IMR-90 (cell line): ENCODE measurements at regions not wholly inside any gene's neighbourhood (a gene's known extent, or its start where the extent isn't known, plus 50 kb on each side); places are given as distances from the start of the nearest gene placed in this dataset.

Source experiments
- ATAC-seq: fragments of 200-7000 bp; cut with Tn5 transposase; 2 replicates; pipeline ENCODE4 v1.9.1; 2020; ENCODE audit warnings: low read depth, mild to moderate bottlenecking, moderate library complexity
- BruUV-seq: library from RNA; stranded (reverse); fragments of 400-500 nt; replicated peaks from 2 replicates; lab custom pipeline; 2021; lab: Mats Ljungman, UMichigan
- CTCF ChIA-PET: fragments of 300-600 bp; formaldehyde crosslinking; extraction: SDS; loops from one replicate; lab custom pipeline; 2021; ENCODE audit warnings: antibody characterized with exemption; lab: Yijun Ruan, JAX
- POLR2A ChIA-PET: fragments of 300-600 bp; sonication (Branson Sonifier 250); formaldehyde crosslinking; loops from one replicate; lab custom pipeline; 2022; ENCODE audit warnings: antibody characterized with exemption; ENCODE audit not compliant: unreplicated experiment; lab: Charles Lee
- DNase-seq: peaks from one replicate; pipeline ENCODE4 v3.0.0; 2013
- H2AFZ ChIP-seq: replicated peaks from 2 replicates; pipeline ENCODE3; 2013; ENCODE audit warnings: low read length, mild to moderate bottlenecking; ENCODE audit not compliant: poor library complexity
- H2AK5ac ChIP-seq: 2 replicates; pipeline ENCODE4 v1.6.1; 2013; ENCODE audit warnings: low read depth, low read length, inconsistent platforms
- H2AK9ac ChIP-seq: replicated peaks from 2 replicates; pipeline ENCODE3; 2013; ENCODE audit warnings: mild to moderate bottlenecking, low read depth, low read length, moderate library complexity; ENCODE audit not compliant: poor library complexity
- H2BK120ac ChIP-seq: 2 replicates; pipeline ENCODE4 v1.6.1; 2013; ENCODE audit warnings: low read depth, low read length, inconsistent platforms
- H2BK15ac ChIP-seq: 3 replicates; pipeline ENCODE4 v1.6.1; 2013; ENCODE audit warnings: low read depth, low read length, inconsistent platforms
- H2BK20ac ChIP-seq: 2 replicates; pipeline ENCODE4 v1.6.1; 2013; ENCODE audit warnings: low read depth, mild to moderate bottlenecking, inconsistent platforms, low read length, moderate library complexity
- H2BK5ac ChIP-seq: 2 replicates; pipeline ENCODE4 v1.6.1; 2013; ENCODE audit warnings: mild to moderate bottlenecking, low read depth, low read length, inconsistent platforms; ENCODE audit not compliant: poor library complexity, severe bottlenecking
- H3K14ac ChIP-seq: replicated peaks from 2 replicates; pipeline ENCODE4 v1.6.1; 2013; ENCODE audit warnings: low read depth, low read length, inconsistent platforms
- H3K18ac ChIP-seq: 2 replicates; pipeline ENCODE4 v1.6.1; 2013; ENCODE audit warnings: low read depth, low read length, control low read depth
- H3K23ac ChIP-seq: 2 replicates; pipeline ENCODE4 v1.6.1; 2013; ENCODE audit warnings: low read depth, low read length, inconsistent platforms
- H3K27ac ChIP-seq: 2 replicates; pipeline ENCODE4 v1.5.1; 2013; ENCODE audit warnings: mild to moderate bottlenecking, control low read depth, low read length; ENCODE audit not compliant: insufficient read depth
- H3K27me3 ChIP-seq: 2 replicates; pipeline ENCODE4 v1.6.1; 2013; ENCODE audit warnings: low read length; ENCODE audit not compliant: control insufficient read depth, insufficient read depth
- H3K36me3 ChIP-seq: 2 replicates; pipeline ENCODE4 v1.6.1; 2013; ENCODE audit warnings: low read length, mixed read lengths; ENCODE audit not compliant: control insufficient read depth, insufficient read depth
- H3K4ac ChIP-seq: 2 replicates; pipeline ENCODE4 v1.6.1; 2013; ENCODE audit warnings: low read depth, low read length, inconsistent platforms
- H3K4me1 ChIP-seq: 2 replicates; pipeline ENCODE4 v1.6.1; 2013; ENCODE audit warnings: low read length, mixed read lengths; ENCODE audit not compliant: control insufficient read depth, insufficient read depth
- H3K4me2 ChIP-seq: 2 replicates; pipeline ENCODE4 v1.6.1; 2013; ENCODE audit warnings: low read depth, mild to moderate bottlenecking, control low read depth, low read length, moderate library complexity
- H3K4me3 ChIP-seq: 2 replicates; pipeline ENCODE4 v1.5.1; 2013; ENCODE audit warnings: low read depth, mild to moderate bottlenecking, control low read depth, low read length, moderate library complexity; ENCODE audit not compliant: insufficient read depth
- H3K56ac ChIP-seq: 2 replicates; pipeline ENCODE4 v1.6.1; 2013; ENCODE audit warnings: low read length, inconsistent platforms; ENCODE audit not compliant: insufficient read depth; ENCODE audit errors: extremely low read depth
- H3K79me1 ChIP-seq, 2 experiments: 2 replicates each; pipeline ENCODE4 v1.6.1; 2013; ENCODE audit warnings: low read length in 2 of 2, inconsistent platforms in 1 of 2, low read depth in 1 of 2
- H3K9ac ChIP-seq: 2 replicates; pipeline ENCODE4 v1.6.1; 2013; ENCODE audit warnings: low read depth, low read length, control low read depth
- H3K9me1 ChIP-seq: 2 replicates; pipeline ENCODE4 v1.6.1; 2013; ENCODE audit warnings: low read length, inconsistent platforms; ENCODE audit not compliant: insufficient read depth
- H3K9me3 ChIP-seq: 2 replicates; pipeline ENCODE4 v1.6.1; 2013; ENCODE audit warnings: low read length; ENCODE audit not compliant: control insufficient read depth, insufficient read depth
- H4K20me1 ChIP-seq: 2 replicates; pipeline ENCODE4 v1.6.1; 2013; ENCODE audit warnings: low read length, inconsistent platforms; ENCODE audit not compliant: insufficient read depth
- H4K5ac ChIP-seq: 2 replicates; pipeline ENCODE4 v1.6.1; 2013; ENCODE audit warnings: mild to moderate bottlenecking, low read depth, low read length, control low read depth
- H4K8ac ChIP-seq, 2 experiments: 2 replicates each; pipeline ENCODE4 v1.6.1; 2013; ENCODE audit warnings: low read depth in 2 of 2, low read length in 2 of 2, control low read depth in 1 of 2, inconsistent platforms in 1 of 2
- H4K91ac ChIP-seq: 2 replicates; pipeline ENCODE4 v1.6.1; 2013; ENCODE audit warnings: low read depth, low read length, inconsistent platforms; ENCODE audit not compliant: insufficient read depth
- BHLHE40 ChIP-seq: fragments of 150-350 bp; IDR thresholded peaks from 2 replicates; pipeline ENCODE4 v1.6.1; 2016; ENCODE audit warnings: mild to moderate bottlenecking, low read depth, low read length
- CEBPB ChIP-seq: IDR thresholded peaks from 2 replicates; pipeline ENCODE4 v1.6.1; 2012; ENCODE audit warnings: low read depth, low read length, improper control_type of control experiment
- CHD1 ChIP-seq: IDR thresholded peaks from 2 replicates; pipeline ENCODE4 v1.6.1; 2012; ENCODE audit warnings: low read depth, low read length, improper control_type of control experiment
- NFE2L2 ChIP-seq: fragments of 150-350 bp; IDR thresholded peaks from 2 replicates; pipeline ENCODE4 v1.6.1; 2016; ENCODE audit warnings: low read depth, mild to moderate bottlenecking, low read length
- RAD21 ChIP-seq: IDR thresholded peaks from 2 replicates; pipeline ENCODE4 v1.6.1; 2012; ENCODE audit warnings: low read length, improper control_type of control experiment
- WGBS, 2 experiments: methylation state at CpG; one replicate each; pipeline versions ENCODE4 v1.1.5 to v1.1.7; 2013; ENCODE audit warnings: missing lambda C conversion rate in 2 of 2; ENCODE audit not compliant: insufficient read length in 1 of 2; ENCODE audit errors: extremely low coverage in 2 of 2; 5-methylcytosine and 5-hydroxymethylcytosine counted together
- dilution Hi-C: fragments of 300-500 bp; cut with HindIII; formaldehyde crosslinking; loops from one replicate; pipeline ENCODE4 v1.14.3; 2018; ENCODE audit warnings: low sequenced_read_pairs; ENCODE audit not compliant: unreplicated experiment
- in situ Hi-C: fragments of 300-500 bp; cut with MboI; formaldehyde crosslinking; loops from 3 replicates; pipeline ENCODE4 v1.14.3; 2019; ENCODE audit warnings: low sequenced_read_pairs, inconsistent platforms, mixed read lengths
- intact Hi-C: fragments of 100-400 bp; cut with micrococcal nuclease; formaldehyde crosslinking; loops from 2 replicates; pipeline ENCODE4 v1.10.0; 2022

DNA sequence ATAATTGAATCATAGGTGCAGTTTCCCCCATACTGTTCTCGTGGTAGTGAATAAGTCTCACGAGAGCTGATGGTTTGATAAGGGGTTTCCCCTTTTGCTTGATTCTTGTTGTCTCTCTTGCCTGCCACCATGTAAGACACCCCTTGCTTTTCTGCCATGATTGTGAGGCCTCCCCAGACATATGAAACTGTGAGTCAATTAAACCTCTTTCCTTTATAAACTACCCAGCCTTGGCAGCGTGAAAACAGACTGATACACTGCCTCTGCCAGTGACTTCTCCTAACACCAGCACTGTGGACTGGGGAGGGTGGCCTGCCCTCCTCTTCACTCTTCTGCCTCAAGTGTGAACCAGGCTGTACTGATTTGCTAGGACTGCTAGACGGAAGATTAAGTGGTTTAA, 108.6 kb downstream of the RAB11FIP2 start:
- Histone ChIP-seq H3K79me1 (no peaks in the 10 kb centered on the region), H2BK15ac (no peak overlapping the region), H3K4me1 (no peaks in the 10 kb centered on the region), H3K18ac (no peak overlapping the region), H2BK20ac (no peak overlapping the region), H4K91ac (no peak overlapping the region), H4K20me1 (no peaks in the 10 kb centered on the region), H2AK5ac (no peak overlapping the region), H3K9ac (no peak overlapping the region), H3K23ac (no peak overlapping the region), H3K14ac (no peak overlapping the region), H3K36me3 (no peaks in the 10 kb centered on the region), H4K5ac (no peak overlapping the region), H3K56ac (no peak overlapping the region), H4K8ac (no peak overlapping the region), H3K4ac (no peak overlapping the region), H3K4me3 (no peak overlapping the region), H2AFZ (no peak overlapping the region), H3K27ac (no peak overlapping the region), H2BK120ac (no peak overlapping the region), H2BK5ac (no peak overlapping the region), H3K9me3 (peaks cover 6% of the 10 kb centered on the region; the same call in 1 of the 2 replicates), H3K4me2 (no peak overlapping the region), H3K9me1 (no peaks in the 10 kb centered on the region), H2AK9ac (no peak overlapping the region), H3K27me3 (no peaks in the 10 kb centered on the region; the same call in 1 of the 2 replicates)
- dilution Hi-C loops (no loop called here), in situ Hi-C loops (no loop called here), intact Hi-C loops (no loop called here)
- no peak for TF ChIP-seq NFE2L2
- TF ChIP-seq BHLHE40: no peak
- TF ChIP-seq RAD21: no peak
- TF ChIP-seq CHD1: no peak
- TF ChIP-seq CEBPB: no peak
- DNase-seq (no peak), ATAC-seq (no peak)
- no CpG with 5 or more reads among the region's 4 CpGs for WGBS, 2 experiments
- CTCF ChIA-PET: no interaction called here
- BruUV-seq: no TSS peak
- POLR2A ChIA-PET: no interaction called here
